ENCODE measurements at regions not wholly inside any gene's neighbourhood (a gene's known extent, or its start where the extent isn't known, plus 50 kb on each side); places are given as distances from the start of the nearest gene placed in this dataset.

DNA sequence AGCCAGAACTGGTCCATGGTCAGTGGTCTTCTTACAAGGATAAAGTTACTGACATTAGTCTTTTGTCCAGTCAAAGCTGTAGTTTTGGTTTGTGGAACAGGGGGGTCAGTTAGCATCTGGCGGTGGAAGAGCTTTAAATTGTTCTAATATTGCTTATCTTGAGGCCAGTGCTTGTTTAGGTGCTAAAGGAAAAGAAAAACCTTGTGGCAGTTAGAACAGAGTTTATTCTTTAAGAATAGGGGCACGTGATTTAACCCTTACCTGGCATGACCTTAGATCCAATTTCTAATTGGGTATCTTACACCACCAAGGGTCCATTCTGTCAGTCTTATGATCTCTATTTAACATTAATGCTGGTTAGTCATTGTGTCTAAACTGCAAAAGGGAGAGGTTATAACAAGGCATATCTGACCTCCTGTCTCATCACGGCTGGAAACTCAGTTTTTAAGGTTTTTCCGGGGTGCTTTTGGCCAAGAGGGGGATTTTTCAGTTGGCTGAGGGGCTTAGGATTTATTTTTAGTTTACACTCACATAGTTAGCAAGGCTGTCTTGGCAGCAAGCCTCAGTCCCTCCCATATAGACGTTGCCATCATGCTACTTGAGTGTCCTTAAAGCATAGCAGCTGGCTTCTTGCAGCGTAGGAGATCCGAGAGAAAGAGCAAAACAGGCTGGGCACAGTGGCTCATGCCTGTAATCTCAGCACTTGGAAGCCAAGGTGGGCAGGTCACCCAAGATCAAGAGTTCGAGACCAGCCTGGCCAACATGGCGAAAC, 60.1 kb upstream of the FAM89A start:
- H3K4me3 ChIP-seq (ENCODE audit: low read depth, low read length), result no peak overlapping the region
- TF ChIP-seq, protein P1, sequence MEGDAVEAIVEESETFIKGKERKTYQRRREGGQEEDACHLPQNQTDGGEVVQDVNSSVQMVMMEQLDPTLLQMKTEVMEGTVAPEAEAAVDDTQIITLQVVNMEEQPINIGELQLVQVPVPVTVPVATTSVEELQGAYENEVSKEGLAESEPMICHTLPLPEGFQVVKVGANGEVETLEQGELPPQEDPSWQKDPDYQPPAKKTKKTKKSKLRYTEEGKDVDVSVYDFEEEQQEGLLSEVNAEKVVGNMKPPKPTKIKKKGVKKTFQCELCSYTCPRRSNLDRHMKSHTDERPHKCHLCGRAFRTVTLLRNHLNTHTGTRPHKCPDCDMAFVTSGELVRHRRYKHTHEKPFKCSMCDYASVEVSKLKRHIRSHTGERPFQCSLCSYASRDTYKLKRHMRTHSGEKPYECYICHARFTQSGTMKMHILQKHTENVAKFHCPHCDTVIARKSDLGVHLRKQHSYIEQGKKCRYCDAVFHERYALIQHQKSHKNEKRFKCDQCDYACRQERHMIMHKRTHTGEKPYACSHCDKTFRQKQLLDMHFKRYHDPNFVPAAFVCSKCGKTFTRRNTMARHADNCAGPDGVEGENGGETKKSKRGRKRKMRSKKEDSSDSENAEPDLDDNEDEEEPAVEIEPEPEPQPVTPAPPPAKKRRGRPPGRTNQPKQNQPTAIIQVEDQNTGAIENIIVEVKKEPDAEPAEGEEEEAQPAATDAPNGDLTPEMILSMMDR (conservative IDR thresholded peaks at IDR 0.05; ENCODE audit: low read depth, low read length), result no peak
- no peak for DNase-seq (ENCODE audit: low read depth)

DNA sequence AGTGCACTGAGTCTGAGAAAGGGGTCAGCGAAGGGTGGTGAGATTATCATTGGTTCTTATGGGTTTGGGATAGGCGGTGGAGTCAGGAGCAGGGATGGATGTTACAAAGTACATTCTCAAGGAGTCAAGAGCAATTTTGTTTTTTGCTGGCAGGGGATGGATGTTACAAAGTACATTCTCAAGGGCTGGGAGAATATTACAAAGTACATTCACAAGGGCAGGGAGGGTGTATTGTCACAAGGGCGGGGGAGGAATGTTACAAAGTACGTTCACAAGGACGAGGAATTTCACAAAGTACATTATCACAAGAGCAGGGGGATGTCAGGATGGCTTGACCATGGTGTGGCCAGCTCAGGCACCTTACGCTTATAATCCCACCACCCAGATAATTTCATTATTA, 59.3 kb upstream of the FAM89A start:
- TF ChIP-seq, protein P1 (conservative IDR thresholded peaks at IDR 0.05; ENCODE audit: low read depth, low read length), result no peak

DNA sequence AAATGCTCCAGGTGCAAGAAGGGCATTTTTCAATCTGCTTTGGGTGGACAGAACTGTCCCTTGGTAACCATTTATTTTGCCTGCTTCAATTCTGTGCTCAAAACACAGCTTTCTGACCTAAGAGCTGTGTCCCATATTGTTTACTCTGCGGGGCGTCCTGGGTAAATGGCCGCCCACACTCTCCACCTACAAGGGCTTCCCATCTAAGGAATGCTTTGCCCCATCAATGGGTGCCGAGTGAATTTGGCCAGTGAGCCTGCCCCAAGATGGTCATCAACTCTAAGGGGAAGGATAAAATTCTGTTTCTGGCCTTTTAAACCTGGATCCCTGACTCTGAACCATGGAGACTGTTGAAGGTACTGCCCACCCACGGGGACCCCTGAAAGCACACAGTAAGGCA, 55.5 kb upstream of the FAM89A start:
- TF ChIP-seq, protein P1 (conservative IDR thresholded peaks at IDR 0.05; ENCODE audit: low read depth, low read length), result no peak
- no peak for DNase-seq (ENCODE audit: low read depth)
- H3K4me3 ChIP-seq (ENCODE audit: low read depth, low read length), result no peak overlapping the region

More for the DNA sequence above, 59.3 kb upstream of the FAM89A start:
- DNase-seq (ENCODE audit: low read depth), result no peak
- no peak overlapping the region for H3K4me3 ChIP-seq (ENCODE audit: low read depth, low read length)

DNA sequence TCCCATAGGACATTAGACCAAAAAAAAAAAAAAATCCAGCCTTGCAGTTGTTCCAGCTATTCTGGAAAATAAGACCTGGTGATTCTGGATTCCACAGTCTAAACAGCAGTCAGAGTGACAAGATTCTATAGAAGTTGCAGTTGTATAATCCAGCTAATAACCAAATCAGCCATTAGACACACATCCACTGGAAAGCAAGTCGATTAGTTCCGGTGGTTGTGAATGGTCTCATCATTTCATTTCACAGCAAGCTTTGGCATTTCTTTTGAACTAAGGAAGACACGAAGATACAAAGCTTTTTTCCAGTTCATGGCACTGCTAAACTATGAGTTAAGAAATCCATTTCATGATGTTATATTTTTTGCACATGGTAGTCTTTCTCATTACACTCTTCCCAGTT, 54.4 kb upstream of the FAM89A start:
- TF ChIP-seq, protein P1 (conservative IDR thresholded peaks at IDR 0.05; ENCODE audit: low read depth, low read length), result no peak
- no peak for DNase-seq (ENCODE audit: low read depth)
- no peak overlapping the region for H3K4me3 ChIP-seq (ENCODE audit: low read depth, low read length)

DNA sequence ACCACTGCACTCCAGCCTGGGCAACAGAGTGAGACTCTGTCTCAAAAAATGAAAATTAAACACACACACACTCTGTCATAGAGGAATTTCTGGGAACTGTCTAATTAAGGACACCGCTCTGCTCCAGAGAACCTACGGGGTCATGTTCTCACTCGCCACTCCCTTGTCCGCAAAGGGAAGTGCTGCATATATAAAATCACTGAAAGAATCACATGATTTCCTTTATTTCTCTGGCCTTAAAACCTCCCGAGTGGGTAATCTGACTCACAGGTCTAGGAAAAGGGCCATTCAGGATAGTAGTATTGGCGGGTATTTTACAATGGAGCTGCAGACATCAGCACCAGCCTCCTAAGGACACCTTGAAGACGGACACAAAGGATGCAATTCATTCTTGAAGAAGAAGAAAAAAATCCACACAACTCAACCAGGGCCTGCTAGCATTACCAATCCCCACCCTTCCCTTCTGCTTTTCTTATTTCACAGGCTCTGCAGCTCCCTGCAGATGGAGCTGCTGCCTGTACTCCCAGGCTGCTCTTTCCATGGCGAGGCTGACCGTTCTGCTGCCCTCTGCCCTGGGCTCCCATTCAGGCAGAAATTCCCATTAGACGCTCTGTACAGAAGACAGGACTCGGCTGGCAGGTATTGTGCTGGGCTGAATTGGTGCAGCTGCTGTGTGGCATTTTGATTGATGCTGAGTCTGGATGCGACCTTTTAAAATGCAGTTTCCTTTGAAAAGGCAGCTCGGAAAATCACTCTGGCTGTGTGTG, 53.3 kb upstream of the FAM89A start:
- no peak overlapping the region for H3K4me3 ChIP-seq (ENCODE audit: low read depth, low read length)
- TF ChIP-seq, protein P1 (conservative IDR thresholded peaks at IDR 0.05; ENCODE audit: low read depth, low read length), result peak; percentile 38
- peak; percentile 13 for DNase-seq (ENCODE audit: low read depth)

DNA sequence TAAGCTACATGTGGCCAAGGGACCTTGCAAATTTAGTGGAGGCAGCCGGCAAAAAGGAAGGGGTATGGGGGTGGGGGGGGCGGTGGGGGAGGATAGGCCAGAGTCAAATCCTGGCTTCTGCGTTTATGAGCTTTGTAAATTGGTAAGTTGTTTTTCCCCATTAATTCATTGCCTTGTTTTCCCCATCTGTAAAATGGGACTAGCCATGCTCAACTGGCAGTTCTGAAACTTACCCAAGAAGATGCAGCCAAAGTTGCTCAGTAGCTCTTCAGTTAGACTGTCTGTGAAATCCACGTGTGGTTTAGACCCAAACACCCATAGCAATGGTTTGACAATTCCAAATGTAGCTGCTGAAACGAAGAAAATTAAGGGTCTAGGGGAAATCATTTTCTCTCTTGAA, 52.3 kb upstream of the FAM89A start:
- no peak overlapping the region for H3K4me3 ChIP-seq (ENCODE audit: low read depth, low read length)
- no peak for DNase-seq (ENCODE audit: low read depth)
- TF ChIP-seq, protein P1 (conservative IDR thresholded peaks at IDR 0.05; ENCODE audit: low read depth, low read length), result no peak
